ENCODE measurements at regions not wholly inside any gene's neighbourhood (a gene's known extent, or its start where the extent isn't known, plus 50 kb on each side); places are given as distances from the start of the nearest gene placed in this dataset.

DNA sequence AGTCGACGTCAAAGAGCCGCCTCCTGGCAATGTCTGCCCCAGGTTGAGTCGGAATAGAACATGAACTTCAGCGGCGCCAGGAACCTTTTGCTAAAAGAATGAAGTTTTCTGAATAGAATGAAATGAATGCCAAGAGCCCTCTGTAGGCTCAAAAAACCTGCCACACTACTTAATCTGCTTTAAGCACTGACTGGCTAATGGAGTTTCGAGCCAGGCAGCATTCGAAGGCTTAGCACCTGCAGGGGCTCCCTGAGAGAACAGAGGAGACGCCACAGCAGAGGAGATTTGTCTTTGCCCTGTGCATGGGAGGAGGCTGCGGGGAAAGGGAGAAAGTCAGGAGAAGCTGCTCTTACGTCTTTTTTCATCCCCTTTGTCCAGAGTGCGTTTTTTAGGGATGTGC, 641.7 kb downstream of the AJAP1 start:
- TF ChIP-seq TCF12 (IDR thresholded peaks at IDR 0.05; ENCODE audit: low read depth) (no peak), EP300 (IDR thresholded peaks at IDR 0.05; ENCODE audit: borderline replicate concordance) (no peak), CEBPB (IDR thresholded peaks at IDR 0.05) (no peak), RAD21 (IDR thresholded peaks at IDR 0.05; ENCODE audit: low read depth) (no peak)
- TF ChIP-seq, protein P1, sequence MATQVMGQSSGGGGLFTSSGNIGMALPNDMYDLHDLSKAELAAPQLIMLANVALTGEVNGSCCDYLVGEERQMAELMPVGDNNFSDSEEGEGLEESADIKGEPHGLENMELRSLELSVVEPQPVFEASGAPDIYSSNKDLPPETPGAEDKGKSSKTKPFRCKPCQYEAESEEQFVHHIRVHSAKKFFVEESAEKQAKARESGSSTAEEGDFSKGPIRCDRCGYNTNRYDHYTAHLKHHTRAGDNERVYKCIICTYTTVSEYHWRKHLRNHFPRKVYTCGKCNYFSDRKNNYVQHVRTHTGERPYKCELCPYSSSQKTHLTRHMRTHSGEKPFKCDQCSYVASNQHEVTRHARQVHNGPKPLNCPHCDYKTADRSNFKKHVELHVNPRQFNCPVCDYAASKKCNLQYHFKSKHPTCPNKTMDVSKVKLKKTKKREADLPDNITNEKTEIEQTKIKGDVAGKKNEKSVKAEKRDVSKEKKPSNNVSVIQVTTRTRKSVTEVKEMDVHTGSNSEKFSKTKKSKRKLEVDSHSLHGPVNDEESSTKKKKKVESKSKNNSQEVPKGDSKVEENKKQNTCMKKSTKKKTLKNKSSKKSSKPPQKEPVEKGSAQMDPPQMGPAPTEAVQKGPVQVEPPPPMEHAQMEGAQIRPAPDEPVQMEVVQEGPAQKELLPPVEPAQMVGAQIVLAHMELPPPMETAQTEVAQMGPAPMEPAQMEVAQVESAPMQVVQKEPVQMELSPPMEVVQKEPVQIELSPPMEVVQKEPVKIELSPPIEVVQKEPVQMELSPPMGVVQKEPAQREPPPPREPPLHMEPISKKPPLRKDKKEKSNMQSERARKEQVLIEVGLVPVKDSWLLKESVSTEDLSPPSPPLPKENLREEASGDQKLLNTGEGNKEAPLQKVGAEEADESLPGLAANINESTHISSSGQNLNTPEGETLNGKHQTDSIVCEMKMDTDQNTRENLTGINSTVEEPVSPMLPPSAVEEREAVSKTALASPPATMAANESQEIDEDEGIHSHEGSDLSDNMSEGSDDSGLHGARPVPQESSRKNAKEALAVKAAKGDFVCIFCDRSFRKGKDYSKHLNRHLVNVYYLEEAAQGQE (IDR thresholded peaks at IDR 0.05; ENCODE audit: low read depth) = no peak
- TF ChIP-seq, protein P2, sequence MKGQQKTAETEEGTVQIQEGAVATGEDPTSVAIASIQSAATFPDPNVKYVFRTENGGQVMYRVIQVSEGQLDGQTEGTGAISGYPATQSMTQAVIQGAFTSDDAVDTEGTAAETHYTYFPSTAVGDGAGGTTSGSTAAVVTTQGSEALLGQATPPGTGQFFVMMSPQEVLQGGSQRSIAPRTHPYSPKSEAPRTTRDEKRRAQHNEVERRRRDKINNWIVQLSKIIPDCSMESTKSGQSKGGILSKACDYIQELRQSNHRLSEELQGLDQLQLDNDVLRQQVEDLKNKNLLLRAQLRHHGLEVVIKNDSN (IDR thresholded peaks at IDR 0.05) = no peak
- TF ChIP-seq, protein P3, sequence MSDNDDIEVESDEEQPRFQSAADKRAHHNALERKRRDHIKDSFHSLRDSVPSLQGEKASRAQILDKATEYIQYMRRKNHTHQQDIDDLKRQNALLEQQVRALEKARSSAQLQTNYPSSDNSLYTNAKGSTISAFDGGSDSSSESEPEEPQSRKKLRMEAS (IDR thresholded peaks at IDR 0.05) = no peak

All from Ishikawa (cell line).